ENCODE measurements at regions not wholly inside any gene's neighbourhood (a gene's known extent, or its start where the extent isn't known, plus 50 kb on each side); places are given as distances from the start of the nearest gene placed in this dataset.

- no peak for DNase-seq (ENCODE audit: extremely low read depth, low read depth)
- no peak for TF ChIP-seq CTCF (IDR thresholded peaks at IDR 0.05; ENCODE audit: low read depth, low read length)
Measured at GRCh38 chr13:63409791-63410351, 1994.2 kb upstream of the PCDH20 start.

GRCh38 chr13:63408331-63409189 is 1992.9 kb upstream of the PCDH20 start:
- no peak for DNase-seq (ENCODE audit: extremely low read depth, low read depth)
- TF ChIP-seq CTCF (IDR thresholded peaks at IDR 0.05; ENCODE audit: low read depth, low read length): no peak

GRCh38 chr13:63403733-63404132 is 1988.1 kb upstream of the PCDH20 start:
- TF ChIP-seq CTCF (IDR thresholded peaks at IDR 0.05; ENCODE audit: low read depth, low read length): no peak; the same call in 1 of the 2 replicates
- no peak for DNase-seq (ENCODE audit: extremely low read depth, low read depth)

GRCh38 chr13:63396746-63397145 is 1981.1 kb upstream of the PCDH20 start:
- TF ChIP-seq CTCF (IDR thresholded peaks at IDR 0.05; ENCODE audit: low read depth, low read length): no peak
- DNase-seq (ENCODE audit: extremely low read depth, low read depth): no peak

- TF ChIP-seq CTCF (IDR thresholded peaks at IDR 0.05; ENCODE audit: low read depth, low read length): no peak
- no peak for DNase-seq (ENCODE audit: extremely low read depth, low read depth)
Measured at GRCh38 chr13:63393112-63393511, 1977.5 kb upstream of the PCDH20 start.

- no peak for TF ChIP-seq CTCF (IDR thresholded peaks at IDR 0.05; ENCODE audit: low read depth, low read length)
- no peak for DNase-seq (ENCODE audit: extremely low read depth, low read depth)
Measured at GRCh38 chr13:63389756-63390155, 1974.1 kb upstream of the PCDH20 start.

- DNase-seq (ENCODE audit: extremely low read depth, low read depth): no peak
- TF ChIP-seq CTCF (IDR thresholded peaks at IDR 0.05; ENCODE audit: low read depth, low read length): no peak
Measured at GRCh38 chr13:63381078-63381859, 1965.6 kb upstream of the PCDH20 start.

All from AG09319 (cell line).